ENCODE measurements at regions not wholly inside any gene's neighbourhood (a gene's known extent, or its start where the extent isn't known, plus 50 kb on each side); places are given as distances from the start of the nearest gene placed in this dataset.

GRCh38 chr12:116459011-116459875 is 99.9 kb upstream of the MAP1LC3B2 start:
- no peaks in the 10 kb centered on the region for H3K4me1 ChIP-seq (ENCODE audit: control insufficient read depth, insufficient read depth, low read length)
- DNase-seq: no peak
- intact Hi-C loops (cut with micrococcal nuclease): no loop called here
- no peaks in the 10 kb centered on the region for H3K36me3 ChIP-seq (ENCODE audit: control insufficient read depth, insufficient read depth, low read length)
- no peak for ATAC-seq
- WGBS (ENCODE audit: insufficient coverage): 72% methylated on average over 21 of the region's 21 CpGs
- Mint-ChIP-seq H3K36me3 (no peaks in the 10 kb centered on the region), H3K27me3 (ENCODE audit: low read depth in 2 of 2) (peaks cover 5 to 13% of the 10 kb centered on the region in 2 donors), H3K4me3 (no peak overlapping the region), H3K9me3 (no peaks in the 10 kb centered on the region), H3K4me1 (no peaks in the 10 kb centered on the region), H3K27ac (no peak overlapping the region)
- H3K9me3 ChIP-seq (ENCODE audit: control insufficient read depth, insufficient read depth, low read length): no peaks in the 10 kb centered on the region
- no peaks in the 10 kb centered on the region for H3K27me3 ChIP-seq (ENCODE audit: control insufficient read depth, insufficient read depth, low read length)
- no peak overlapping the region for H3K4me3 ChIP-seq (ENCODE audit: low read length)
- TF ChIP-seq CTCF (IDR thresholded peaks at IDR 0.05): no peak
- H3K27ac ChIP-seq (ENCODE audit: low read length): no peak overlapping the region

- Mint-ChIP-seq H3K36me3 (no peaks in the 10 kb centered on the region), H3K4me1 (no peaks in the 10 kb centered on the region), H3K4me3 (no peak overlapping the region)
Observed at GRCh38 chr12:116459916-116460663, 99.1 kb upstream of the MAP1LC3B2 start.

DNA sequence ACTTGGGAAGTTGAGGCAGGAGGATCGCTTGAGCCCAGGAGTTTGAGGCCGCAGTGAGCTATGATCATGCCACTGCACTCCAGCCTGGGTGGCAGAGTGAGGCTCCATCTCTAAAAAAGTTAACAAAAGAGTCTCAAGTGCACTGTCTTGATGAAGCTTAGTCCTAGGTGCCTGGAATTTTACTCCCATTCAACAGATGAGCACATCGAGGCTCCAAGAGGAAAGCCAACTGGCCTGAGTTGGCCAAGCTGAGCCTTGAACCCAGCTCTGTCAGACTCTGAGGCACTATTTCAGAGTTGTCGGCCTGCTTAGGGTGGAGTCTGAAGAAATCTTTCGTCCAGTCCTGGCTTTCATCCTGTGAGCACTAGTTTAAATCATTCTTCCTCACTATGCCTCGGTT is 98.1 kb upstream of the MAP1LC3B2 start:
- H3K9me3 ChIP-seq (ENCODE audit: control insufficient read depth, insufficient read depth, low read length): no peaks in the 10 kb centered on the region
- H3K4me1 ChIP-seq (ENCODE audit: control insufficient read depth, insufficient read depth, low read length): no peaks in the 10 kb centered on the region
- intact Hi-C loops (cut with micrococcal nuclease): no loop called here
- WGBS (ENCODE audit: insufficient coverage): 92% methylated on average over 6 of the region's 6 CpGs
- no peak overlapping the region for H3K27ac ChIP-seq (ENCODE audit: low read length)
- no peak for DNase-seq
- no peak overlapping the region for H3K4me3 ChIP-seq (ENCODE audit: low read length)
- no peaks in the 10 kb centered on the region for H3K36me3 Mint-ChIP-seq
- H3K4me1 Mint-ChIP-seq: no peaks in the 10 kb centered on the region
- H3K9me3 Mint-ChIP-seq: no peaks in the 10 kb centered on the region
- no peaks in the 10 kb centered on the region for H3K36me3 ChIP-seq (ENCODE audit: control insufficient read depth, insufficient read depth, low read length)
- no peak overlapping the region for H3K27ac Mint-ChIP-seq
- H3K27me3 Mint-ChIP-seq (ENCODE audit: low read depth in 2 of 2): peaks cover 5 to 10% of the 10 kb centered on the region in 2 donors
- no peaks in the 10 kb centered on the region for H3K27me3 ChIP-seq (ENCODE audit: control insufficient read depth, insufficient read depth, low read length)
- no peak overlapping the region for H3K4me3 Mint-ChIP-seq
- no peak for ATAC-seq
- TF ChIP-seq CTCF (IDR thresholded peaks at IDR 0.05): no peak

More at GRCh38 chr12:116459916-116460663, 99.1 kb upstream of the MAP1LC3B2 start:
- TF ChIP-seq CTCF (IDR thresholded peaks at IDR 0.05): no peak
- Histone ChIP-seq H3K27ac (ENCODE audit: low read length) (no peak overlapping the region), H3K27me3 (ENCODE audit: control insufficient read depth, insufficient read depth, low read length) (no peaks in the 10 kb centered on the region), H3K36me3 (ENCODE audit: control insufficient read depth, insufficient read depth, low read length) (no peaks in the 10 kb centered on the region), H3K4me1 (ENCODE audit: control insufficient read depth, insufficient read depth, low read length) (no peaks in the 10 kb centered on the region), H3K4me3 (ENCODE audit: low read length) (no peak overlapping the region), H3K9me3 (ENCODE audit: control insufficient read depth, insufficient read depth, low read length) (no peaks in the 10 kb centered on the region)
- DNase-seq (no peak), ATAC-seq (no peak)
- Mint-ChIP-seq H3K27me3 (ENCODE audit: low read depth in 2 of 2) (peaks cover 5 to 13% of the 10 kb centered on the region in 2 donors), H3K9me3 (no peaks in the 10 kb centered on the region), H3K27ac (no peak overlapping the region)
- WGBS (ENCODE audit: insufficient coverage): 89% methylated on average over 17 of the region's 17 CpGs
- intact Hi-C loops (cut with micrococcal nuclease): no loop called here

Data from natural killer cell (primary cell).